MM.1S (cell line): ENCODE measurements at regions not wholly inside any gene's neighbourhood (a gene's known extent, or its start where the extent isn't known, plus 50 kb on each side); places are given as distances from the start of the nearest gene placed in this dataset.

ENCODE experiments used
- EZH2 ChIP-seq: fragments of 300-600 bp; sonication (generic); optimal IDR thresholded peaks from 2 replicates; pipeline ENCODE3; 2017; ENCODE audit warnings: low read depth, mild to moderate bottlenecking, antibody characterized with exemption, low read length, mixed read lengths
- TF ChIP-seq, protein P1 (sequence below): fragments of 300-600 bp; sonication (generic); IDR thresholded peaks from 2 replicates; pipeline ENCODE4 v1.5.1; 2016; ENCODE audit warnings: antibody characterized with exemption, low read length, mixed read lengths

DNA sequence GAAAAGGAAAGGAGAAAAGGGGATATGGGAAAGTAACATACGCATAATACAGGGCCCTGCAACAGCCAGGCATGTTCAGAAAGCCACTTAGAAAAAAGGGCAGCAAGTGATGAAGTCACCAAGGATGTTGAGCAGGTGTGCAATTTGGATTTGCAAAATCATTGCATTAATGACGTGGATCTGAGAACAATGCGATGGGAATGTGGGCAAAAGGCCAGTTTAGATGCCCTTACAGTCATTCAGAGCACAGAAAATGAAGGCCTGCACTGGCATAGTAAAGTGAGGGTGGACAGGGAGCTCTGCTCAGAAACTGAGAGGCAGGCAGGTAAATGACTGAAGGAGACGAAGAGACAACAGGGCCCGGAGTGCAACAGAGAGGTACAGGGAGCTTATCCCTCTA lies 123.7 kb upstream of the NHSL1 start:
- TF ChIP-seq EZH2 = no peak
- TF ChIP-seq, protein P1, sequence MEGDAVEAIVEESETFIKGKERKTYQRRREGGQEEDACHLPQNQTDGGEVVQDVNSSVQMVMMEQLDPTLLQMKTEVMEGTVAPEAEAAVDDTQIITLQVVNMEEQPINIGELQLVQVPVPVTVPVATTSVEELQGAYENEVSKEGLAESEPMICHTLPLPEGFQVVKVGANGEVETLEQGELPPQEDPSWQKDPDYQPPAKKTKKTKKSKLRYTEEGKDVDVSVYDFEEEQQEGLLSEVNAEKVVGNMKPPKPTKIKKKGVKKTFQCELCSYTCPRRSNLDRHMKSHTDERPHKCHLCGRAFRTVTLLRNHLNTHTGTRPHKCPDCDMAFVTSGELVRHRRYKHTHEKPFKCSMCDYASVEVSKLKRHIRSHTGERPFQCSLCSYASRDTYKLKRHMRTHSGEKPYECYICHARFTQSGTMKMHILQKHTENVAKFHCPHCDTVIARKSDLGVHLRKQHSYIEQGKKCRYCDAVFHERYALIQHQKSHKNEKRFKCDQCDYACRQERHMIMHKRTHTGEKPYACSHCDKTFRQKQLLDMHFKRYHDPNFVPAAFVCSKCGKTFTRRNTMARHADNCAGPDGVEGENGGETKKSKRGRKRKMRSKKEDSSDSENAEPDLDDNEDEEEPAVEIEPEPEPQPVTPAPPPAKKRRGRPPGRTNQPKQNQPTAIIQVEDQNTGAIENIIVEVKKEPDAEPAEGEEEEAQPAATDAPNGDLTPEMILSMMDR = no peak
